HG02970 (cell line): ENCODE measurements at regions not wholly inside any gene's neighbourhood (a gene's known extent, or its start where the extent isn't known, plus 50 kb on each side); places are given as distances from the start of the nearest gene placed in this dataset.

Experiments
- ATAC-seq: cut with Tn5 transposase; IDR thresholded peaks from one replicate; pipeline ENCODE4 v1.9.1; 2021; ENCODE audit warnings: mild to moderate bottlenecking, moderate library complexity, moderate number of reproducible peaks; ENCODE audit not compliant: unreplicated experiment, low FRiP score

- no peak for ATAC-seq
Observed at GRCh38 chr15:58269455-58270414, 131.6 kb downstream of the AQP9 start.

- ATAC-seq = no peak
Observed at GRCh38 chr15:58271410-58271809, 133.2 kb downstream of the AQP9 start.

- ATAC-seq = no peak
Observed at GRCh38 chr15:58273104-58273503, 134.9 kb downstream of the AQP9 start.

GRCh38 chr15:58274885-58275284, 136.7 kb downstream of the AQP9 start:
- no peak for ATAC-seq

GRCh38 chr15:58275785-58276184, 137.6 kb downstream of the AQP9 start:
- ATAC-seq = no peak

- no peak for ATAC-seq
Observed at GRCh38 chr15:58276924-58277323, 138.7 kb downstream of the AQP9 start.

- ATAC-seq = no peak
Observed at GRCh38 chr15:58277333-58277732, 139.2 kb downstream of the AQP9 start.

GRCh38 chr15:58279106-58279505, 140.9 kb downstream of the AQP9 start:
- no peak for ATAC-seq

- ATAC-seq = no peak
Observed at GRCh38 chr15:58279654-58280053, 141.5 kb downstream of the AQP9 start.

GRCh38 chr15:58282060-58282708, 144.0 kb downstream of the AQP9 start:
- ATAC-seq = no peak

GRCh38 chr15:58283302-58283701, 145.1 kb downstream of the AQP9 start:
- ATAC-seq = no peak

- ATAC-seq = no peak
Observed at GRCh38 chr15:58284293-58284692, 146.1 kb downstream of the AQP9 start.

- ATAC-seq = no peak
Observed at GRCh38 chr15:58285212-58285920, 146.4 kb upstream of the LIPC start.

GRCh38 chr15:58285921-58286278, 145.9 kb upstream of the LIPC start:
- no peak for ATAC-seq

GRCh38 chr15:58286523-58286922, 145.3 kb upstream of the LIPC start:
- no peak for ATAC-seq

- ATAC-seq = no peak
Observed at GRCh38 chr15:58287891-58288290, 143.9 kb upstream of the LIPC start.

- ATAC-seq = no peak
Observed at GRCh38 chr15:58288592-58288991, 143.2 kb upstream of the LIPC start.

- ATAC-seq = no peak
Observed at GRCh38 chr15:58291848-58292247, 139.9 kb upstream of the LIPC start.

- ATAC-seq = no peak
Observed at GRCh38 chr15:58292751-58293175, 139.0 kb upstream of the LIPC start.

- ATAC-seq = no peak
Observed at GRCh38 chr15:58293622-58294550, 137.9 kb upstream of the LIPC start.
